ENCODE measurements at regions not wholly inside any gene's neighbourhood (a gene's known extent, or its start where the extent isn't known, plus 50 kb on each side); places are given as distances from the start of the nearest gene placed in this dataset.

DNA sequence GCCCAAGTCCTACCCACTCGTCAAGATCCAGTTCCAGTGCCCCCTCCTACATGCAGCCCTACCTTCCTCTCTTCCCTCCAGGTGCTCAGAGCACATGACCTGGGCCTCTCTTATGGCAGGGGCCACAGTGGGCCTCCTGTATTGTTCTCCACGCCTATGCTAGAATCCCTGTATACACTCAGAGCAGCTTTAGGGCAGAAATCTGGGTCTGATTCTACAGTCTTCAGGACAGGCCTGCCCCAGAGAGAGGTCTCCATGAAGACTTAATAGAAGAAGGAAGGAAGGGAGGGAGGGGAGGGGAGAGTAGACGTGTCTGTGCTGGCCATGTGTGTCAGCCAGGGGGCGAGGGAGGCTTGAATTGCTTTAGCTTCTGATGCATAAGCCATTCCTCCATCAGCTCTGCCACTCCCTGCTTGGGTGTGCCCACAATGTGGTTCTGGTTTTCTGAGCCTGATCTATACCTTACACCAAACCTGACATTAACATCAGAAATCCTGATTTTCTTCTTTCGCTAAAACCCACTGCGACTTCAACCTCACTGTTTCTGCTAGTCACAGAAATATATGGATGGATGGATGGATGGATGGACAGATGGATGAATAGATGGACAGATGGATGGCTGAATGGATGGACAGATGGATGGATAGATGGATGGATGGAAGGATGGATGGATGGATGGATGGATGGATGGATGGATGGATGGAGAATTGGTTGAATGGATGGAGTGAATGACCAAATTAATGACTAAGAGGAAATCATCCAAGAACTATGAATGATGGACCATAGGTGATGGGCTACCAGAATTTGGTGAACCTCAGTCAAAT is 56.6 kb upstream of the PRDM11 start:
- no peak for DNase-seq (ENCODE audit: low spot score)

DNA sequence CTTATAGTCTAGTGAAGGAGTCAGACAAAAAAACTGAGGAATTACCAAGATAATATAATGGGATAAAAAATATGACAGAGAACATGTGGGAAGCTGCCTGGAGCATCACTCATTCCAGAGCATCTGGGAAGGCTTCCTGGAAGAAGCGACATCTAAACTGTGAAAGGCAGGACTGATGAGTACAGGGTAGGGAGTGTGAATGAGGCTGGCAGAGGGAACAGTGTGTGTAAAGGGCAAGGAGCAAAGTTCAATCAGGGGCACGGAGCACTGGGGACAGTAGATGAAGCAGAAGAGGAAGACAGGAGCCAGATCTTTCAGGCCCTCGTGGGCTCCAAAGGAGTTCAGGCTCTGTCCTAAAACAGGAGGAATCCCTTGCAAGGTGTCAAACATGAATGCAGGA is 55.8 kb upstream of the PRDM11 start:
- no peak for DNase-seq (ENCODE audit: low spot score)

DNA sequence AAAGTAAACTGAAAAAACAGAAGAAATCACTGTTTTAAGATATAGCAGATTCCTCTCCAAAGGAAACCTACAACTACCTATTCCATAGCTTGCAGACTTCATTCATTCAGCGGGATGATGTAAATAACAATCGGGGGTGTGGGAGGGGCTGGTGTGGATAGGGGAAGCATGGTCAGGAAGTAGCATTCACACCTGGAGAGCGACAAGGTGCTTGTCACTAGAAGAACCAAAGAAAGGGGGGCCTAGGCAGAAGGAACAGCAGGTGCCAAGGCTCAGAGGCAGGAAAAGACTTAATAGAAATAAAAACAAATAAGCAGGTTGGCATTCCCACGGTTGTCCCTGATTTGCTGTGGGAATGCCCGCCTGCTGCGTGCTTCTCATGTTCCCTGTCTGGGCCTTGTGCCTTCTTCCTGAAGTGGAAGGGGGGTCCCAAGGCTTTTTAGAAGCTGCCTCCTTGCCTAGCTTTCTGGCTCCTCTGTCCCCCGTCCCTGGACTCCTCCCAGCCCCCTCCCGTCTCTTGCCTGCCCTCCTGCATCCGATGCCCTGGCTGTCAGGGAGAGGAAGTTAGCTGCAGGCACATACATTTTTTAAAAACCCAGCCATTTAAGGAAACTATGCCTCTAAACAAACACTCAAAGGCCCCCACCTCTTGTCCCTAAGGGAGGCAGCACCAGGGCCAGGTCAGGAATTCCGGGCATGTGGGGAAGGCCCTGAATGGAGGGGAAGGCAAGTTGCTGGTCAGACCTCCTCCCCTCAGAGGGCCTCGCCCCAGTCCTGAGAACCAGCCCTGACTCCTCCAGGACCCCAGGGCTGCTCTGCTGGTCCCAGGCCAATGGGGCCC is 54.7 kb upstream of the PRDM11 start:
- DNase-seq (ENCODE audit: low spot score), result no peak

DNA sequence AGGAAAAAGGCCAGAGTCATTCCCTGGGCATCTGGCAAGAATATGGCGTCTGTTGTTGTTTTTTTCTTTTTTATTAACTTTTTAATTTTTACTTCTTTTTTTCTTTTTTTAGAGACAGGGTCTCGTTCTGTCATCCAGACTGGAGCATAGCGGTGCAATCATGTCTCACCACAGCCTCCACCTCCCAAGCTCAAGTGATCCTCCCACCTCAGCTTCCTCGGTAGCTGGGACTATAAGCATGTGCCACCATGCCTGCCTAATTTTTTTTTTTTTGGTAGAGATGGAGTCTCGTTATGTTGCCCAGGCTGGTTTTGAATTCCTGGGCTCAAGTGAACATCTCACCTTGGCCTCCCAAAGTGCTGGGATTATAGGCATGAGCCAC is 54.0 kb upstream of the PRDM11 start:
- DNase-seq (ENCODE audit: low spot score), result no peak

DNA sequence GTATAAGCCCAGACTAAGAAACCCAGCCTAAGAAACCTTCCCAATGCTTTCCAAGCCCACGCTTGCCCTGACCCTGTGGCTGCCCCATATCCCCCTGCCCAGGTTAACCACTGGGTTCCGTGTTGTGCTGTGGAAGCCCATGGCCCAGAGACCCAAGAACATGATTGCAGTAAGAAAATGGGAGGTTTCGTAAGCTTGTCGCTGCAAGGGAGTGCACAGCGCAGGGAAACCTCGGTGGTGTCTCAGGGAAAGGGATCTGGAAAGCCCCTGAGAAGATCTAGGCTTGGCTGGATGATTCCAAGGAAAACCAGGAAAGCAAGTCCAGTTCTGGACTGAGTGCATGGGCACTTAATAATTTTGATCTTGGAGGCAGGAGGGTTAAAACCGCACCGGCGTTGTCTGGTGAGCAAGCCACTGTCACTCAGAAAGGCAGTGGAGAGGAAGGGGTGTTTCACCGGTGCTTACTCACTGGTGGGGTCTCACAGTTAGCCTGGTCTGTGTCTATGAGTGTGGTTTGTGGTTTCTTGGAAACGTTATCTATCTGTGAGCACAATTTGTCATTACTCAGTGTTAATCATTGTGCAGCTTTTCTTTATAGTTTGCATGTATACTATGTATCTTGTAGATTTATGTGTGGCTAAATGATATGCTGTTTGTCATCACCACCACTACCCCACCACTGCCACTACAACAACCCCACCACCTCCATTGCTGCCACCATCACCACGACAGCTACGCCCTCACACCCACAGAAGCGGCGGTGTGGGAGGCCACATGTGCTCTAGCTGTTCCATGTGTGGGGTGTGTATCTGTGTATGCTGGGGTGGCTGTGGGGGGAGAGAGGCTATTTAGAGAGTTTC is 53.3 kb upstream of the PRDM11 start:
- DNase-seq (ENCODE audit: low spot score), result no peak

DNA sequence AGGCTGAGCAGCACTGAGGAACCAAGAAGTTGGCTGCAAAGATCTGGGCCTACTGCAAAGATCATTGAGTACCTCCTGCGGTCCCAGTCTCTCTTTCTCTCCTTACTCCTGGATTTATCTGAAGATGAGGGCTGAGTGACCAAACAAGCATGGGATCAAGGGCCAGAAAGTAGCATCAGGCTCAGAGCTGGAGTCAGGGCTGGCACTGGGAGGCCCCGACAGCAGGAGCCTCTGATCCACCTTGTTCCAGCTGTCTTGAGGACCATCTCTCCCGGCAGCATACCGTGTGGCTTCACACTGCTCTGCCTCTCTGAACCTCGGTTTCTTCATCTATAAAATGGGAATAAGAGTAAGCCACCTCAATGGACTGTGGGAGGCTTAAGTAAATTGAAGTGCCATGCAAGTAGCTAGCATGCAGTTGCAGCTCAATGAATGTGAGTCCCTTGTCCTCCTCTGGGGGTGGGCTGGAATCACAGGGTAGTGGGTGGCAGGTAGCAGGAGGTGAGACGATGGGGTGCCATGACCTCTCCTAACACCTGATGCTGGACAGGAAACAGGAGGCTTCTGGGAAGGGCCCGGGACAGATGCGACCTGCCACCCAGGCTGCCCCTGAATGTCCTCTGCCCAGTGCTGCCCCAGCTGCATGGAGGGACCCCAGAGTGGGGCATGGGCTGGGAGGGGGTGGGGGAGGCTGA is 52.5 kb upstream of the PRDM11 start:
- DNase-seq (ENCODE audit: low spot score), result no peak

DNA sequence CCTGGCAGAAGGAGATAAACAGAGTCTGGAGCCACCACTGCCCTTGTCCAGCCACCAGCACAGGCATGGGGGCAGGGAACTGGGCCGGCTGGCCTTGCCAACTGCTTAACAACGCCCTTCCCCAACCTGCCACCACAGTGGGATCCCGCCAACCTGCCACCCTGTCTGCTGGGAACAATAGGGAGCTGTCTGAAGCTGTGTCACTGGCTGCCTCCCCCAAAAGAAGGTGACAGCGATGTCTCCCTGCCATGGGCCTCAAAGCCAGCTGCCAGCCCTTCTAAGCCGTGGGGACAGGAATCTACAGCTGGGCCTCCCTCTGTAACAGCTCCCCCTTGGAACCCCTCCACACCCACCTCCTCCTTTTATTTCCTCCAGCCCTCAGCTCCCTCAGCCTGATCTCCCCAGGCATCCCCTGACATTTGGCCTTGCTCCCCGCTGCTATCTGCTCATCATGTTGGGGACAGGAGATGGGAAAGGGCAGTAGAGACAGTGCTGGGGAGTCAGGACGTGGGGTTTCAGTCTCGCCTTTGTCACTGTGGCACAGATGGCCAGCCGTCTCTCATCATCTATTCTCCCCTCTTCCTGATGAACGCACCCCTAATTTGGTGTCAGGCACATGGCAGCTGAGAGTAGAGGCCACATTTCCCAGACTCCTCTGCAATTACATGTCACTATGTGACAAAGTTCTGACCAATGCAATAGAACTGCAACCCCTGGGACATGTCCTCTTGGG is 51.3 kb upstream of the PRDM11 start:
- no peak for DNase-seq (ENCODE audit: low spot score)

DNA sequence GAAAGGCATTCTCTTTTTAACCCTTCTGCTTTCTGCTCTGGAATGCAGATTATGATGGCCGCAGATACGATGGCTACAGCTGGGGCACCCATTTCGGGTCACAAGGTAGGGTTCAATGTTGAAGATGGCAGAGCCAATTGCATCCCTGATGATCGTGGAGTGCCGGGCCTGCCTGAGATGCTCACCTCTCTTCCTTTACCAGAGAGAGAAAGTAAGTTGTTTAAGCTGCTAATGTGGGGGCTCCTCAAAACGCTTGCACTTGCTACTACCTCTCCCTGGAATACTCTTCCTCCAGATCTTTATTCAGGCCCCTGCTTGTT is 50.8 kb upstream of the PRDM11 start:
- no peak for DNase-seq (ENCODE audit: low spot score)

DNA sequence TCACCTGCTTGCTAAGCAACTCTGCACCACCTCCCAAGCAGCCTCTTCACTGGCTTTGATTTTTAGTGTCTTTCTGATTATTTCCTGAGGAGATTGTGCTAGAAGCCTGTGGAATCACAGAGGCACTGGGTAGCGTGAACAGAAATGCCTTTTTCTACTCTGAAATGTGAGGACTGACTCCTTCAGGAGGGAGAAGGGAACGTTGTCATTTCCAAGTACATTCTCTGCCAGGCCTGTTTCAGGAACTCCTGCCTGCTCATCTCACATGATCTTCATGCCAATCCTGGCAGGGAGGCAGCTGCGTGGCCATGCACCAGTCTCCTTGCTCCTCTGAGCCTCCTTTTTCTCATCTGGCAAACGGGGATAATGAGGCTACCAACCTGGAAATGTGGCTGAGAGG is 49.8 kb upstream of the PRDM11 start:
- no peak for DNase-seq (ENCODE audit: low spot score)
